ENCODE measurements at regions not wholly inside any gene's neighbourhood (a gene's known extent, or its start where the extent isn't known, plus 50 kb on each side); places are given as distances from the start of the nearest gene placed in this dataset.

GRCh38 chr9:78438211-78438610, 141.3 kb downstream of the PSAT1 start:
- TF ChIP-seq CTCF (IDR thresholded peaks at IDR 0.05; ENCODE audit: extremely low read depth in 1 of 2, insufficient read depth in 1 of 2, low read depth in 1 of 2, low read length in 2 of 2) (no peak), POLR2A (IDR thresholded peaks at IDR 0.05; ENCODE audit: low read depth, low read length) (no peak), GATA2 (IDR thresholded peaks at IDR 0.05; ENCODE audit: insufficient read depth, insufficient read length, low read depth, low read length) (no peak), JUN (IDR thresholded peaks at IDR 0.05; ENCODE audit: borderline replicate concordance, insufficient read depth, insufficient read length, low read depth) (no peak), MAX (IDR thresholded peaks at IDR 0.05; ENCODE audit: insufficient read depth, insufficient read length) (no peak), EZH2 (IDR thresholded peaks at IDR 0.05; ENCODE audit: borderline replicate concordance, low read depth, low read length, severe bottlenecking) (no peak), FOS (IDR thresholded peaks at IDR 0.05; ENCODE audit: borderline replicate concordance, insufficient read depth, low read length) (no peak), MYC (IDR thresholded peaks at IDR 0.05; ENCODE audit: low read depth, low read length) (no peak), POLR2AphosphoS5 (IDR thresholded peaks at IDR 0.05; ENCODE audit: insufficient read depth, low read depth, low read length) (no peak)
- Histone ChIP-seq H3K79me2 (ENCODE audit: control insufficient read depth, insufficient read depth, low read length) (no peaks in the 10 kb centered on the region), H3K4me3 (replicated peaks in 1 of 3; ENCODE audit: insufficient read depth in 1 of 3, low read depth in 1 of 3, low read length in 3 of 3) (no peak overlapping the region), H3K4me1 (ENCODE audit: control insufficient read depth, extremely low read depth, insufficient read depth, low read length) (no peaks in the 10 kb centered on the region), H3K9me3 (replicated peaks; ENCODE audit: control insufficient read depth, insufficient read depth, low read length) (no peaks in the 10 kb centered on the region), H3K9me1 (replicated peaks; ENCODE audit: control insufficient read depth, extremely low read depth, insufficient read depth, low read length) (no peaks in the 10 kb centered on the region), H3K27ac (ENCODE audit: insufficient read depth, low read depth, low read length) (no peak overlapping the region), H3K4me2 (ENCODE audit: insufficient read depth, low read length) (no peak overlapping the region), H3K36me3 (ENCODE audit: control insufficient read depth in 2 of 2, extremely low read depth in 1 of 2, insufficient read depth in 2 of 2, low read length in 2 of 2) (no peaks in the 10 kb centered on the region), H4K20me1 (replicated peaks; ENCODE audit: control insufficient read depth, extremely low read depth, insufficient read depth, low read length) (no peaks in the 10 kb centered on the region), H3K9ac (replicated peaks; ENCODE audit: extremely low read depth, insufficient read depth, low read length) (no peak overlapping the region), H2AFZ (ENCODE audit: low read depth, low read length) (no peak overlapping the region), H3K27me3 (ENCODE audit: control insufficient read depth in 2 of 2, insufficient read depth in 2 of 2, low read length in 2 of 2) (peaks cover 4 to 18% of the 10 kb centered on the region in 2 experiments)
- no peak for DNase-seq (ENCODE audit: low read depth, low spot score)
- POLR2A ChIA-PET = no interaction called here
- CTCF ChIA-PET = interaction anchor here (0.7 to 2.7 kb wide), 4 partner anchors 10 to 692 kb away, joined by 3 to 15 read pairs (median 4); no protein-coding TSS in a partner anchor
- FAIRE-seq = no peak
- intact Hi-C loops (cut with micrococcal nuclease) = loop anchor here (2.0 kb wide), 2 partner anchors 697 to 1517 kb away; no protein-coding TSS in a partner anchor
- dilution Hi-C loops (cut with MboI; ENCODE audit: extremely low pct_ligation_motif_present, low sequenced_read_pairs) = no loop called here
- BruUV-seq (replicated peaks) = no TSS peak
